Superior temporal gyrus (tissue), 1 donor: ENCODE measurements at regions not wholly inside any gene's neighbourhood (a gene's known extent, or its start where the extent isn't known, plus 50 kb on each side); places are given as distances from the start of the nearest gene placed in this dataset.

Source experiments
- DNase-seq: peaks from one replicate; pipeline ENCODE4 v3.0.0-alpha.2; 2016; ENCODE audit errors: extremely low spot score

- DNase-seq: no peak
These were observed 75.6 kb upstream of the PKDCC start for GRCh38 chr2:41972179-41972578.

- no peak for DNase-seq
These were observed 75.0 kb upstream of the PKDCC start for GRCh38 chr2:41972819-41973218.

- no peak for DNase-seq
These were observed 74.0 kb upstream of the PKDCC start for GRCh38 chr2:41973871-41974270.

- DNase-seq: no peak
These were observed 66.4 kb upstream of the PKDCC start for GRCh38 chr2:41981417-41981816.

- no peak for DNase-seq
These were observed 62.2 kb upstream of the PKDCC start for GRCh38 chr2:41985573-41986095.

- no peak for DNase-seq
These were observed 58.2 kb upstream of the PKDCC start for GRCh38 chr2:41989501-41990180.

GRCh38 chr2:41990245-41990644 is 57.6 kb upstream of the PKDCC start:
- DNase-seq: no peak

GRCh38 chr2:41990688-41991087 is 57.1 kb upstream of the PKDCC start:
- DNase-seq: no peak

- DNase-seq: no peak
These were observed 55.7 kb upstream of the PKDCC start for GRCh38 chr2:41992056-41992642.

- no peak for DNase-seq
These were observed 55.0 kb upstream of the PKDCC start for GRCh38 chr2:41992671-41993434.

GRCh38 chr2:41993435-41993925 is 54.3 kb upstream of the PKDCC start:
- no peak for DNase-seq

- DNase-seq: no peak
These were observed 53.6 kb upstream of the PKDCC start for GRCh38 chr2:41994233-41994637.

GRCh38 chr2:41994661-41995060 is 53.2 kb upstream of the PKDCC start:
- no peak for DNase-seq

- DNase-seq: no peak
These were observed 50.3 kb upstream of the PKDCC start for GRCh38 chr2:41997561-41997960.
